COLO829 (cell line): ENCODE measurements at regions not wholly inside any gene's neighbourhood (a gene's known extent, or its start where the extent isn't known, plus 50 kb on each side); places are given as distances from the start of the nearest gene placed in this dataset.
A peak's percentile ranks its signal among the peaks of the same experiment; 100 is the strongest.
"Not testable (repeated sequence)": the region's sequence is repeated elsewhere in the genome, so short reads cannot be mapped to it uniquely, and the experiment has no call there.

Experiments
- DNase-seq: peaks from one replicate; pipeline ENCODE4 v3.0.0; 2012; ENCODE audit warnings: low spot score

DNA sequence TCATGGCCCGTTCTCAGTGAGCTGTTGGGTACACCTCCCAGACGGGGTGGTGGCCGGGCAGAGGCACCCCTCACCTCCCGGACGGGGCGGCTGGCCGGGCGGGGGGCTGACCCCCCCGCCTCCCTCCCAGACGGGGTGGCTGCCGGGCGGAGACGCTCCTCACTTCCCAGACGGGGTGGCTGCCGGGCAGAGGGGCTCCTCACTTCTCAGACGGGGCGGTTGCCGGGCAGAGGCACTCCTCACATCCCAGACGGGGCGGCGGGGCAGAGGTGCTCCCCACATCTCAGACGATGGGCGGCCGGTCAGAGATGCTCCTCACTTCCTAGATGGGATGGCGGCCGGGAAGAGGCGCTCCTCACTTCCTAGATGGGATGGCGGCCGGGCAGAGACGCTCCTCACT, 129.7 kb upstream of the DAAM1 start:
- not testable (repeated sequence) for DNase-seq

DNA sequence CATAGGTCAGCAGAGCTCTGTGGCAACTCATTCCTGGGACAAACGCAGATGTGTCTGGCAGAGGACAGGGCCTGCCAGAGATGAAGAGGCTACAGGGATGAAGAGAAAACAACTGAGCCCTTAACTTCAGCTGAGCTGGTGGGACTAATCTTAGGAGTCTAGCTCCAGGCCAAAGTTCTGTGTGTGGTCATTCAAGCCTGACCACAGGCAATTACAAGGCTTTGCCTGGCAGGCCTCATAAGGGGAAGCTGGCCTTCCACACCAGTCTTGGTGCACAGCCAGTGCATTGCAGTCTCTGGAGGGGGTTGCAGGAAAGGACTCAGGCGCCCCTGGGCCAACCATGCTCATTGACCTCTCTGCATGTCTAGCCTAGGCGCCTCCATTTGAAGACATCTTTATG, 127.6 kb upstream of the DAAM1 start:
- DNase-seq = peak; percentile 28

DNA sequence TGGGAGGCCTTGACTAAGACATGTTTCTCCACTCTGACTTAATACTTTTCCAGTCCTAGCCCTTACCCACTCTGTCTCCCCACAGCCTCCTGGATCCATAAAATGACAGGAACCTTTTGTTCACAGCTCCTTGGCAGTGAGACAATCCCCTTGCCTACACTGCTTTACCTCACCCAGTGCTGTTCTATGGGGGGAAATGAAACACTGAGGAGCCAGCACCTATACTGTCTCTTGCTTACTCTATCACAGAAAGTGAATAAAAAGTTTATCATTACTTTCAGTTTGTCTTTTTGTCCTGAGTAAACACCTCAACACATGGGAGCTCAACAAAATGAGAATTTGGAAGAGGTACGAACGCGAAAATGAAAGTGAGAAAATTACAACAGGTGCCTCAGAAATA, 127.2 kb upstream of the DAAM1 start:
- DNase-seq = no peak

DNA sequence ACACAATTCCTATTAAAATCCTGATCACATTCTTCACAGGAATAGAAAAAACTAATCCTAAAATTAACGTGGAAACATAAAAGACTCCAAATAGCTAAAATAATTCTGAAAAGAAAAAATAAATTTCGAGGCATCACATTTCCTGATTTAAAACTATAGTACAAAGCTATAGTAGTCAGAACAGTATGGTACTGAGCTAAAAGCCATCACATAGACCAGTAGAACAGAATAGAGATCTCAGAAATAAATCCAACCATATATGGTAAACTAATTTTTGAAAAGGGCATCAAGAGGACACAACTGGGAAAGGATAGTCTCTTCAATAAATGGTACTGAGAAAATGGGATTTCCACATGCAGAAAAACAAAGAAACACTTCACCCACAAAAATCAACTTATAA, 125.2 kb upstream of the DAAM1 start:
- no peak for DNase-seq

- no peak for DNase-seq
These were observed 121.2 kb upstream of the DAAM1 start for GRCh38 chr14:59067127-59067894.

- no peak for DNase-seq
These were observed 119.2 kb upstream of the DAAM1 start for GRCh38 chr14:59069163-59069854.

DNA sequence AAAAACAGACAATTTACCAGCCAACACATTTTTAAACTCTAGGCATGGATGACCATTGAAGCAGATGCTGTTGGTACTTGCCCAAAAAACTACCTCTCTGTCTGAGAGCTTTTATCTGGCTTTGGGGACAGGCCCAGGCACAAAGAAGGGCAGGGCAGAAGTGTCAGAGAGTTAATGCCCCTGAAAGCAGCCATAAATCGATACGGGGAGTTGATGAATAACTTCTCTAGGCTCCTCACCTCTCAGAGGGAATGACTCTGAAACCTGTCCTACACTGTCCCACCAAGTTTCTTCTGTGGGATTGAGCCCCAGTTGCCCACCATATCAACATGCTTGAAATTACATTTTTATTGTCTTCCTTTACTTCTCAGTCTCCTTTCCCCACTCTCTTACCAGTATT, 113.0 kb upstream of the DAAM1 start:
- no peak for DNase-seq

DNA sequence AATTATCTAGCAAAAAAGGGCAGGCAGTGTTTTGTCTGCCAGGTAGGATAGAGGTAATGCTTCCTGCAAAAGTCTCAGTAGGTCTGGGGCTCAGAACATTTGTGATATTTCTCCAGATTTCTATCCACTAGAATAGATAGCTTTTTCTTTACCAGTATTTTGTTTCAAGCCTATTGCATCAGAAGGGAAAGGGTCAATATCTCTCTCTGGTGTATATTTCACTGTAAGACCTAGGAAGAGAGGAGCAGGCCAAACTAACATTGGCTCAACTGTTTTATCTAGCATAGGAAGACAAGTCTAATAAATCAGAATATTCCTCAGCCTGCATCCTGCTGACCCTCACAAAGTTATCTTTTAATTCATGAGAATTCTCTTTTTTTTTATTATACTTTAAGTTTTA, 106.7 kb upstream of the DAAM1 start:
- DNase-seq = no peak

GRCh38 chr14:59085207-59085739, 103.2 kb upstream of the DAAM1 start:
- DNase-seq = no peak

DNA sequence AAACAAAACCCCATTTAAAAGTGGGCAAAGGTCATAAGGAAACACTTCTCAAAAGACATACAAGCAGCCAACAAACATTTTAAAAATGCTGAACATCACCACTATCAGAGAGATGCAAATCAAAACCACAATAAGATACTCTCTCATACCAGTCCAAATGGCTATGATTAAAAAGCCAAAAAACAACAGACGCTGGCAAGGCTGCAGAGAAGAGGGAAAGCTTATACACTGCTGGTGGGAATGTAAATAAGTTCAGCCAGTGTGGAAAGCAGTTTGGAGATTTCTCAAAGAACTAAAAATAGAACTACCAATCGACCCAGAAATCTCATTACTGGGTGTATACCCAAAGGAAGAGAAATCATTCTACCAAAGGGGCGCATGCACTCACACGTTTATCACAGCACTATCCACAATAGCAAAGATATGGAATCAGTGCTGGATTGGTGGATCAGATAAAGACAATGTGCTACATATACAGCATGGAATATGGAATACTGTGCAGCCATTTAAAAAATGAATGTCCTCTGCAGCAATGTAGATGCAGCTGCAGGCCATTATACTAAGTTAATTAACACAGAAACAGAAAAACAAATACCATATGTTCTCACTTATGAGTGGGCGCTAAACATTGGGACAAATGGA, 102.1 kb upstream of the DAAM1 start:
- no peak for DNase-seq

DNA sequence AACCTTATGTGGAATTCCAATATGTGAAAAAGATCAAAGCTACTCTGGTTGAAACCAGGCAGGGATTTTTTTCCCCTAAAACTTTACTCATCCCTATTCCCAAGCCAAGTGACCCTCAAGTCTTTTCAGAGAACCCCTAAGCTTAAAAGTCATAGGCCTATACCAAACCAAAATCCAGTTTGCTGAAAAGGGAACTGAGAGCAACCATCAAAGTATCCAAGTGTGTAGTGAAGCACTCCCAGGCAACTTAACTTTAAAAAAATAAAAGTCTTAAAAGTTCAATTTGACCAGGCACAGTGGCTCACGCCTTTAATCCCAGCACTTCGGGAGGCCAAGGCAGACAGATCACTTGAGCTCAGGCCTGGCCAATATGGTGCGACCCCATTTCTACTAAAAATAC, 101.2 kb upstream of the DAAM1 start:
- DNase-seq = no peak

- no peak for DNase-seq
These were observed 100.8 kb upstream of the DAAM1 start for GRCh38 chr14:59087711-59088110.

- DNase-seq = no peak
These were observed 97.9 kb upstream of the DAAM1 start for GRCh38 chr14:59090572-59090971.

DNA sequence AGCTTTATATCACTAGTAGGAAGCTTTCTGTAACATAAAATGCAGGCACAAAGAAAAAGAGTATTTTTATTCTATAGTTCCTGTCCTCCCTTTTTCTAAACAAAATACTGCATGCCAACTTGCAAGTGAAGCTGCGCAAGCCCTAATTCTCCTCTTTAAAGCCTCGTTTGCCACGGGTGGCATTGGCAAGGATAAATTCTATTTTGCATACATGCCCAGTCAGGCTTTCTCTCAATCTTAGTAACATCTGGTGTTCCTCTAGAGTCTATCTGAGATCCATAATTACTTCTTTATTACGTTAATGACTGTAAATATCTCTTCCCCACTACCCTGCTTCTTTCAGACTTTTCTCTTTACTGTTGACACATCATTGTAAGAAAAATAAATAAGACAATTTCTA, 97.1 kb upstream of the DAAM1 start:
- DNase-seq = no peak

DNA sequence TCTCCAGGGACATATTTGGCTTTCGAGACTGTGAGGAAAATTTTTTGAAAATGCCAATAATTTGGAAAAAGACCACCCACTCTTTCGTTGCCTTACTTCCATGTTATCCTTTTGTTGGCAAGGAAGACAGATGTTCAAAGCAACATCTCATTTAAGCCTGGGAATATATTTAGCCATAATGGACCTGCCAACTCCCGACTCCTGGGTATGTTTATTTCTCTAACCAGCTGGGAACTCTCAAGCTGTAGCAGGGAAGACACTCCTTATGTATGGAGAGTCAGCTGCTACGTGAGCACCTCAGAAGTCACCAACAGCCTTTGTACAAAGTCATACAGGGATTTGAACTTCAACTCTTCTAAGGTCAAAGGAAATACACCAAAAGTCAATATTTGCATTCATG, 96.5 kb upstream of the DAAM1 start:
- DNase-seq = no peak

DNA sequence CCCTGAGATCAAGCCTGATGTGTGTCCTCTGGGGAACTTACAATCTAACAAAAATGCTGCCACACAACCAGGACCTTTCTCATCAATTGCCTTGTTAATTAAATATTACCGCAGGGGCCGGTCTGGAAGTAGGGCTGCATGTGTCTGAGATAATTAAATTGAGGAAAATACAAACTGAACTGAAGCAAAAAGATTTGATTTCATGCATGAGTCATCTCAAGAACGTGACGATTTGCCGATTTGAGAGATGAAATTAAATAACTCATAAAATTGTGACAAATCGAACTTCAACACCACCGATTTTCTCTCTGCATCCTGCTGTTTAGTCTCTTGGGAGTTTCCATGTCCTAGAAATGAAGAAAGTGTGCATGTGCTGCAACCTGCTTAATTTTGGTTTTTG, 94.6 kb upstream of the DAAM1 start:
- no peak for DNase-seq

GRCh38 chr14:59096303-59096702, 92.2 kb upstream of the DAAM1 start:
- DNase-seq = no peak

GRCh38 chr14:59097681-59098080, 90.8 kb upstream of the DAAM1 start:
- no peak for DNase-seq

GRCh38 chr14:59098377-59098776, 90.1 kb upstream of the DAAM1 start:
- no peak for DNase-seq

DNA sequence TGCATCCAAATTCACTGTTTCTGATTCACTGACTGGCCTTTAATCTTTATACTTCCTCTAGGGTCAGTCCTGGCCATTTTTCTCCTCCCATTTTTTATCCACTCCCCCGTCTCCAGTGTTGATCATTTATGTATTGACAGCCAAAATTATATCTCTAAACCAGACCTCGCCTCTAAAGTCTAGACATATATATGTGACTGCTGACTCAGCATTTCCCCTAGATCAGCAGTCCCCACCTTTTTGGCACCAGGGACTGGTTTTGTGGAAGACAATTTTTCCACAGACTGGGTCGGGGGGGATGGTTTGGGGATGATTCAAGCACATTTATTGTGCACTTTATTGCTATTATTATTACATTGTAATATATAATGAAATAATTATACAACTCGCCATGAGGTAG, 88.3 kb upstream of the DAAM1 start:
- no peak for DNase-seq

DNA sequence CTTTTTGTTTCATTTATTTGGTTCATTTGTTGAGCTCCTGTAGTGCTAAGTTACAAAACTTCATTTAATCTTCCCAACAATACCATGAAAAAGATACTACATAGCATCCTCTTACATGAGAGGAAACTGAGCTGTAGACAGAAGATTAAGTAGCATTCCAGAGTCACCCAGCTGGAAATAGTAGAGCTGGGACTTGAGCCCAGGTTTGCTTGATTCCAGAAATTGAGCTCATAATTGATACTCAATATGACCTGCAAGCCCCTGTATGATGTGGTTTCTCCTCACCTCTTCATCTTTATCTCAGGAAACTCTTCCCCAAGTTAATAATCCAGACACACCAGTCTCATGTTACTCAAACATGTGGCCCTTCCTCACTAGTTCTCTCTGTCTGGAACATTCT, 87.0 kb upstream of the DAAM1 start:
- no peak for DNase-seq

DNA sequence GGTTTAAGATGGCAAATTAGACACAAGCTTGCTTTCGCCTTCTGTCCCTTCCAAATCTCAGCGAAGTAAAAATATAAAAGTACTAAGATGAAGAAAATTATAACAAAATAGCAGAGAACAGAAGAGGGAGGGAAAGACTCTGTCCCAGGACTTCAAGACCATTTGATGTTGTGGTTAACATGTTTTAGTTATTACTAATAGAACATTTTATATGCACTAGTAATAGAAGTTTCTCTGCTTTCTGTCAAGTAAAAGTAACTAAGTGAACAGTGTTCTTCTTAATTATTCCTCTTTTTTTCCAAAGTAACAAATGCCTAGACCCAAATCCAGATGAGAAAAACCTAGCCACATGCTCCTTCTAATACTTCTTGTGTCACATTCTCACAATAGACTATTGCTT, 85.1 kb upstream of the DAAM1 start:
- DNase-seq = no peak

DNA sequence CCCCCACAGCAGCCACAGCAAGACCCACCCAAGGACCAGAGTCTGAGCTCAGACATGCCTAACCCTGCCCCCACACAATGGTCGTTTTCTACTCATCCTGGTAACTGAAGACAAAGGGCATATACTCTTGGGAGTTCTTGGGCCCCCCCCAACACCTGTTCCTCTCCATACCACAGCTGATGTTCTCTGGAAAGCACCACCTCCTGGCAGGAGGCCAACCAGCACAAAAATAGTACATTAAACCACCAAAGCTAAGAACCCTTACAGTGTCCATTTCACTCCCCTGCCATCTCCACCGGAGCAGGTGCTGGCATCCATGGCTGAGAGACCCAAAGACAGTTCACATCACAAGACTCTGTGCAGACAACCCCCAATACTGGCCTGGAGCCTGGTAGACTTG, 80.6 kb upstream of the DAAM1 start:
- DNase-seq = no peak
